ENCODE measurements at regions not wholly inside any gene's neighbourhood (a gene's known extent, or its start where the extent isn't known, plus 50 kb on each side); places are given as distances from the start of the nearest gene placed in this dataset.

DNA sequence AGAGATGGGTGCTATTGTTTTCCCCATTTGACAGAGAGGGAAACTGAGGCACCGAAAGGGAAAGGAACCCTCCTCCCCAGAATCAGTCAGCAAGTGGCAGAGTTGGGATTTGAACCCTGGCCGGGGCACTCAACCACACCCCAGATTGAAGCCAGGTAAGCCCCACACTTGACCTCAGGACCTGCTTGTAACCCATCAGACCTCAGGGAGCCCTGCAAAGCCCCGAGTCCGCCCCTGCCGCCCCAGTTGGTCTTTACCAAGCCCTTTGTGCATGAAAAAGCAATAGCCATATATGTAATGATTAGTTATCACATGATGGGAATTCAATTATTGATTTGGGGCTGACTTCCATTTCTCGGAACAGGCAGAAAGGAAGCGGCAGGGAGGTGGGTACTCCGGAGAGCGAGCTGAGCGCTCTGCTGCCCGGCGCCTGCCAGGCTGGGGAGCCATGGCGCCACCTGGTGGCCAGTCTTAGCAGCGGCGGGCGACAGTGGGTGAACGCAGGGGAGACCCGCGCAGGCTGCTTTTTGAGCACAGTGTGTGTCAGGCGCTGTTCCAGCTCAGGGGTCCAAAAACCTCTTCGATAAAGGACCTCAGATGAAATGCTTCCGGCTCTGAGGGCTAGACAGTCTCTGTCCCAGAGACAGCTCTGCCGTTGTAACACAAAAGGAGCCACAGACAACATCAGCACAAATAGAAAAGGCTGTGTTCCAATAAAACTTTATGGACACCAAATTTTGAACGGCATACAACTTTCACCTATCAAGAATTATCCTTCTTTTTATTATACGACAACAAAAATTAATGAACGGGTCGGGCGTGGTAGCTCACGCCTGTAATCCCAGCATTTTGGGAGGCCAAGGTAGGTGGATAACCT, 82.9 kb upstream of the CACNA1A start:
- 22% methylated on average over 29 of the region's 29 CpGs for WGBS (ENCODE audit: low lambda C conversion rate, missing lambda C conversion rate)
- H3K36me3 ChIP-seq (replicated peaks; ENCODE audit: insufficient read depth, low read depth): no peaks in the 10 kb centered on the region
- TF ChIP-seq EZH2 (IDR thresholded peaks at IDR 0.05; ENCODE audit: borderline replicate concordance): no peak
- no peak for TF ChIP-seq EZH2phosphoT487 (IDR thresholded peaks at IDR 0.05; ENCODE audit: low read depth, severe bottlenecking, unreplicated experiment)
- TF ChIP-seq CTCF (IDR thresholded peaks at IDR 0.05; ENCODE audit: poor library complexity): peak; percentile 95
- H3K27ac ChIP-seq: no peak overlapping the region
- H3K4me1 ChIP-seq (ENCODE audit: insufficient read depth): no peaks in the 10 kb centered on the region
- H2AFZ ChIP-seq: no peak overlapping the region
- H3K4me2 ChIP-seq: peak overlapping the region; percentile 65
- peak; percentile 80 for DNase-seq (ENCODE audit: low spot score)
- no peaks in the 10 kb centered on the region for H3K9me3 ChIP-seq (ENCODE audit: low read depth)
- no peaks in the 10 kb centered on the region for H3K27me3 ChIP-seq
- H3K79me2 ChIP-seq: no peaks in the 10 kb centered on the region
- H4K20me1 ChIP-seq (ENCODE audit: insufficient read depth, poor library complexity, severe bottlenecking): no peaks in the 10 kb centered on the region
- no peaks in the 10 kb centered on the region for H3K9me2 ChIP-seq (replicated peaks; ENCODE audit: insufficient read depth)
- H3K4me3 ChIP-seq: no peak overlapping the region

GRCh38 chr19:13585512-13585911, 79.2 kb upstream of the CACNA1A start:
- Histone ChIP-seq H3K27ac (no peak overlapping the region), H3K4me1 (ENCODE audit: insufficient read depth) (no peaks in the 10 kb centered on the region), H3K4me2 (no peak overlapping the region), H3K79me2 (no peaks in the 10 kb centered on the region), H3K9me3 (ENCODE audit: low read depth) (no peaks in the 10 kb centered on the region), H2AFZ (no peak overlapping the region), H3K36me3 (replicated peaks; ENCODE audit: insufficient read depth, low read depth) (no peaks in the 10 kb centered on the region), H3K9me2 (replicated peaks; ENCODE audit: insufficient read depth) (no peaks in the 10 kb centered on the region), H3K4me3 (no peak overlapping the region), H3K27me3 (no peaks in the 10 kb centered on the region), H4K20me1 (ENCODE audit: insufficient read depth, poor library complexity, severe bottlenecking) (no peaks in the 10 kb centered on the region)
- 87% methylated on average over 3 of the region's 3 CpGs for WGBS (ENCODE audit: low lambda C conversion rate, missing lambda C conversion rate)
- no peak for DNase-seq (ENCODE audit: low spot score)
- no peak for TF ChIP-seq EZH2phosphoT487 (IDR thresholded peaks at IDR 0.05; ENCODE audit: low read depth, severe bottlenecking, unreplicated experiment)

- 100% methylated on average over 1 of the region's 1 CpG for WGBS (ENCODE audit: low lambda C conversion rate, missing lambda C conversion rate)
- TF ChIP-seq EZH2 (IDR thresholded peaks at IDR 0.05; ENCODE audit: borderline replicate concordance) (no peak), CTCF (IDR thresholded peaks at IDR 0.05; ENCODE audit: poor library complexity) (no peak), EZH2phosphoT487 (IDR thresholded peaks at IDR 0.05; ENCODE audit: low read depth, severe bottlenecking, unreplicated experiment) (no peak)
- Histone ChIP-seq H2AFZ (no peak overlapping the region), H3K9me2 (replicated peaks; ENCODE audit: insufficient read depth) (no peaks in the 10 kb centered on the region), H3K4me1 (ENCODE audit: insufficient read depth) (no peaks in the 10 kb centered on the region), H3K4me3 (no peak overlapping the region), H3K4me2 (no peak overlapping the region), H3K36me3 (replicated peaks; ENCODE audit: insufficient read depth, low read depth) (no peaks in the 10 kb centered on the region), H3K27ac (no peak overlapping the region), H4K20me1 (ENCODE audit: insufficient read depth, poor library complexity, severe bottlenecking) (no peaks in the 10 kb centered on the region), H3K9me3 (ENCODE audit: low read depth) (no peaks in the 10 kb centered on the region), H3K79me2 (no peaks in the 10 kb centered on the region), H3K27me3 (no peaks in the 10 kb centered on the region)
- no peak for DNase-seq (ENCODE audit: low spot score)
These were observed 77.5 kb upstream of the CACNA1A start for GRCh38 chr19:13583753-13584152.

- 45% methylated on average over 3 of the region's 3 CpGs for WGBS (ENCODE audit: low lambda C conversion rate, missing lambda C conversion rate)
- H3K4me1 ChIP-seq (ENCODE audit: insufficient read depth): no peaks in the 10 kb centered on the region
- no peak overlapping the region for H3K4me2 ChIP-seq
- no peaks in the 10 kb centered on the region for H3K36me3 ChIP-seq (replicated peaks; ENCODE audit: insufficient read depth, low read depth)
- H3K4me3 ChIP-seq: no peak overlapping the region
- no peak overlapping the region for H2AFZ ChIP-seq
- no peak for DNase-seq (ENCODE audit: low spot score)
- no peaks in the 10 kb centered on the region for H4K20me1 ChIP-seq (ENCODE audit: insufficient read depth, poor library complexity, severe bottlenecking)
- no peaks in the 10 kb centered on the region for H3K27me3 ChIP-seq
- H3K9me2 ChIP-seq (replicated peaks; ENCODE audit: insufficient read depth): no peaks in the 10 kb centered on the region
- TF ChIP-seq CTCF (IDR thresholded peaks at IDR 0.05; ENCODE audit: poor library complexity): no peak
- no peak for TF ChIP-seq EZH2phosphoT487 (IDR thresholded peaks at IDR 0.05; ENCODE audit: low read depth, severe bottlenecking, unreplicated experiment)
- no peak for TF ChIP-seq EZH2 (IDR thresholded peaks at IDR 0.05; ENCODE audit: borderline replicate concordance)
- no peak overlapping the region for H3K27ac ChIP-seq
- H3K9me3 ChIP-seq (ENCODE audit: low read depth): no peaks in the 10 kb centered on the region
- H3K79me2 ChIP-seq: no peaks in the 10 kb centered on the region
These were observed 76.8 kb upstream of the CACNA1A start for GRCh38 chr19:13583114-13583513.

Data from hepatocyte (in vitro differentiated cells).